Sigmoid colon (tissue), 6 donors: ENCODE measurements at regions not wholly inside any gene's neighbourhood (a gene's known extent, or its start where the extent isn't known, plus 50 kb on each side); places are given as distances from the start of the nearest gene placed in this dataset.

Source experiments
- DNase-seq: peaks from one replicate; pipeline ENCODE4 v3.0.0-alpha.2; 2019
- H3K27ac ChIP-seq, 4 donors: fragments of 200-600 bp; sonication (generic); one replicate each; pipeline ENCODE4 v1.5.1; 2016 to 2019; ENCODE audit warnings: mild to moderate bottlenecking in 1 of 4
- H3K27me3 ChIP-seq, 3 donors: fragments of 200-600 bp; sonication (generic); one replicate each; pipeline ENCODE4 v1.5.1; 2019; ENCODE audit warnings: mild to moderate bottlenecking in 1 of 3
- H3K36me3 ChIP-seq, 4 donors: fragments of 200-600 bp; sonication (generic); one replicate each; pipeline ENCODE4 v1.5.1; 2016 to 2019
- H3K4me1 ChIP-seq, 4 donors: fragments of 200-600 bp; sonication (generic); one replicate each; pipeline ENCODE4 v1.5.1; 2017 to 2019
- H3K4me3 ChIP-seq, 4 donors: fragments of 200-600 bp; sonication (generic); one replicate each; pipeline ENCODE4 v1.5.1; 2017 to 2019; ENCODE audit warnings: mild to moderate bottlenecking in 2 of 4, moderate library complexity in 1 of 4
- H3K9me3 ChIP-seq, 4 donors: fragments of 200-600 bp in 3 of 4; sonication (generic) in 3 of 4; one replicate each; pipeline versions ENCODE4 v1.5.1 to v1.6.1; 2013 to 2019
- EP300 ChIP-seq, 4 donors: sonication (generic); formaldehyde crosslinking; IDR thresholded peaks; one replicate each; pipeline ENCODE4 v1.6.1; 2017; ENCODE audit warnings: antibody characterized with exemption in 4 of 4
- POLR2A ChIP-seq, 2 donors: fragments of 450-650 bp; IDR thresholded peaks; one replicate each; pipeline ENCODE4 v1.6.1; 2016; ENCODE audit warnings: antibody characterized with exemption in 2 of 2, mild to moderate bottlenecking in 2 of 2, moderate library complexity in 2 of 2
- POLR2AphosphoS5 ChIP-seq, 4 donors: sonication (generic); formaldehyde crosslinking; IDR thresholded peaks; one replicate each; pipeline ENCODE4 v1.6.1; 2017; ENCODE audit warnings: antibody characterized with exemption in 4 of 4
- WGBS, 2 donors: extraction: QIAGEN DNeasy Blood & Tissue Kit; methylation state at CpG; one replicate each; pipeline ENCODE4 v1.1.7; 2013; 5-methylcytosine and 5-hydroxymethylcytosine counted together
- intact Hi-C: fragments of 100-400 bp; cut with DNase I; formaldehyde crosslinking; loops from one replicate; pipeline ENCODE4 v1.15.1; 2023
- TF ChIP-seq, protein P1 (sequence below), 4 experiments: fragments of 450-650 bp in 3 of 4; fragments of 200-600 bp in 1 of 4; IDR thresholded peaks; one replicate each; pipeline ENCODE4 v1.5.1; 2016 to 2019; ENCODE audit warnings: antibody characterized with exemption in 4 of 4, mild to moderate bottlenecking in 3 of 4, moderate library complexity in 2 of 4
- donor health status: healthy with polysubstance abuse.
- donor health status: healthy.

DNA sequence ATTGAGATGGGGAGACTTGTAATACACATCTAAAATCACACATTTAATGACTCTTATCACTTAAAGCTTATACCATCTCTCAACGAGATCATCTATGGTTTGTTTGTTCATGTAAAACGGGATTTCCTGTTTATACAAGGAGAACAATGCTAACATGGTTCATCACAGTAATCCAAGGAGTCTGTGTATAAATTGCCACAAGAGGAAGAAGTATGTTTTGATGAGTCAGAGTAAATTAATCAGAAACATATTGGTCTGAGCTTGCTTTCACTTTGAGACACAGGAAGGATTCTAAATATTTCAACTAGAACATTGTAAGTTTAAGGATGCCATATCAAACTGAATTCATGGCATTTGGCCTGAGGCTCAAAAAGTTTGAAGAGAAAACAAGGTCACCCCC is 594.1 kb downstream of the GLUD2 start:
- WGBS, 2 donors, result 3 to 44% methylated on average over 2 of the region's 2 CpGs
- intact Hi-C loops, result no loop called here
- H3K27ac ChIP-seq, result no peak overlapping the region
- H3K9me3 ChIP-seq, result no peaks in the 10 kb centered on the region
- TF ChIP-seq POLR2A (IDR thresholded peaks at IDR 0.05) (no peak), POLR2AphosphoS5 (IDR thresholded peaks at IDR 0.05) (no peak), EP300 (IDR thresholded peaks at IDR 0.05) (no peak)
- TF ChIP-seq, protein P1, sequence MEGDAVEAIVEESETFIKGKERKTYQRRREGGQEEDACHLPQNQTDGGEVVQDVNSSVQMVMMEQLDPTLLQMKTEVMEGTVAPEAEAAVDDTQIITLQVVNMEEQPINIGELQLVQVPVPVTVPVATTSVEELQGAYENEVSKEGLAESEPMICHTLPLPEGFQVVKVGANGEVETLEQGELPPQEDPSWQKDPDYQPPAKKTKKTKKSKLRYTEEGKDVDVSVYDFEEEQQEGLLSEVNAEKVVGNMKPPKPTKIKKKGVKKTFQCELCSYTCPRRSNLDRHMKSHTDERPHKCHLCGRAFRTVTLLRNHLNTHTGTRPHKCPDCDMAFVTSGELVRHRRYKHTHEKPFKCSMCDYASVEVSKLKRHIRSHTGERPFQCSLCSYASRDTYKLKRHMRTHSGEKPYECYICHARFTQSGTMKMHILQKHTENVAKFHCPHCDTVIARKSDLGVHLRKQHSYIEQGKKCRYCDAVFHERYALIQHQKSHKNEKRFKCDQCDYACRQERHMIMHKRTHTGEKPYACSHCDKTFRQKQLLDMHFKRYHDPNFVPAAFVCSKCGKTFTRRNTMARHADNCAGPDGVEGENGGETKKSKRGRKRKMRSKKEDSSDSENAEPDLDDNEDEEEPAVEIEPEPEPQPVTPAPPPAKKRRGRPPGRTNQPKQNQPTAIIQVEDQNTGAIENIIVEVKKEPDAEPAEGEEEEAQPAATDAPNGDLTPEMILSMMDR (IDR thresholded peaks at IDR 0.05), result no peak
- no peak overlapping the region for H3K4me3 ChIP-seq
- no peaks in the 10 kb centered on the region for H3K27me3 ChIP-seq
- H3K4me1 ChIP-seq, result no peaks in the 10 kb centered on the region
- no peak for DNase-seq
- no peaks in the 10 kb centered on the region for H3K36me3 ChIP-seq

DNA sequence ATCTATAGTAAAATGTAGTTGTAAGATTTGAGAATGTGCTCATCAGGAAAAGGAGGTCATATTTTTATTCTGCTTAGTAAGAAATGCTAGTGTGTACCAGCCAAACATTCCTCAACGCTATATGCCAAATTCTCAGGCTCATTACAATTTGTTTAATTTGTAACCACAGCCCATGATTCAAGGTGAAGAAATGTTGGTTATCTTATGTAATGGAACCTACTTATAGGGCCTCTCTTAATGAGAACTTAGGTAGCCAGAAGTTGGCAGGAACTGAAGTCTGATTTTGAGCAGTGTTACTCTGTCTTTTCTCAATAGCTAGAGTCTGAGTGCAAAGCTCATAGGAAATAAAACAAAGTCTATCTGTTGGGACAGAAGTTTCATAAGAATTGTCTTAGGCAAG is 595.0 kb downstream of the GLUD2 start:
- H3K9me3 ChIP-seq, result no peaks in the 10 kb centered on the region
- intact Hi-C loops, result no loop called here
- 77 to 79% methylated on average over 1 of the region's 1 CpG for WGBS, 2 donors
- H3K36me3 ChIP-seq, result no peaks in the 10 kb centered on the region
- no peaks in the 10 kb centered on the region for H3K27me3 ChIP-seq
- H3K4me1 ChIP-seq, result no peaks in the 10 kb centered on the region
- H3K27ac ChIP-seq, result no peak overlapping the region
- DNase-seq, result no peak
- TF ChIP-seq, protein P1 (IDR thresholded peaks at IDR 0.05), result no peak
- no peak for TF ChIP-seq POLR2A (IDR thresholded peaks at IDR 0.05)
- no peak for TF ChIP-seq POLR2AphosphoS5 (IDR thresholded peaks at IDR 0.05)
- TF ChIP-seq EP300 (IDR thresholded peaks at IDR 0.05), result no peak
- no peak overlapping the region for H3K4me3 ChIP-seq

DNA sequence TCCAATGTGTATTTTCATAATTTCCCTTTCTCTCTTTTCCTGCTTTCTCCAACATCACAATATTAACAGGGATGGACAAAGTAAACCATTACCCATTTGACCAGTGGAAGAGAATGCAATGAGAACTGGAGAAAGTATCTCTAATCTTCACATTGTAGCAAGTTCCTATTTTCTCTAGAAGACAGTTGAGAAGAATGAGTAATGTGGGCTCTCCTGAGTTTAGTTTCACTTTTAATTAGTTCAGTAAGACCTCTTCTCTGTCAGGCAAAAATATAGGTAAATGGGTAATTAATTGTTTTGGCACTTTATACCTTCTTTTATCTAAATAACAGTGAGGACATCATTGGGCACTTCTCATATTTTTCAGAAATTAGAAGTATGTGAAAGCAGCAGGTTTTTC is 602.0 kb downstream of the GLUD2 start:
- Histone ChIP-seq H3K27ac (no peak overlapping the region), H3K27me3 (no peaks in the 10 kb centered on the region), H3K9me3 (no peaks in the 10 kb centered on the region), H3K4me3 (no peak overlapping the region), H3K36me3 (no peaks in the 10 kb centered on the region), H3K4me1 (no peaks in the 10 kb centered on the region)
- DNase-seq, result no peak
- TF ChIP-seq, protein P1 (IDR thresholded peaks at IDR 0.05), result no peak
- TF ChIP-seq POLR2A (IDR thresholded peaks at IDR 0.05) (no peak), EP300 (IDR thresholded peaks at IDR 0.05) (no peak), POLR2AphosphoS5 (IDR thresholded peaks at IDR 0.05) (no peak)
- intact Hi-C loops, result no loop called here

DNA sequence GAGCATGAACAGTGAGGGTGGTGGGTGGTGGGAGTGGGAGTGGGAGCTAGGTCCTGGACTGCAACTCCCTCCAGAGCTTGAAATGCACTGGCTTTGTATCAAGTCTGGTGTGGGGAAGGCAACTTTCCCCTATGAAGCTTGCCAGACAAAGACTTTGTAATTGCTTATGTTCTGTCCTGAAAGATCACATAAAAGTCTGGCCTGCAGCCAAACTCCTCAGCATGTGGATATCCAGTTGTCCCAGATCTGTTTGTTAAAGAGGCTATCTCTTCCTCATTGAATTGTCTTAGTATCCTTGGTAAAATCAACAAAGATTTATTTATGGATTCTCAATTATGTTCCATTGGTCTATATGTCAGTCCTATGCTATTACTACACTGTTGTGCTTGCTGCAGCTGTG is 607.9 kb downstream of the GLUD2 start:
- H3K36me3 ChIP-seq, result no peaks in the 10 kb centered on the region
- intact Hi-C loops, result no loop called here
- H3K4me1 ChIP-seq, result no peaks in the 10 kb centered on the region
- no peak overlapping the region for H3K27ac ChIP-seq
- DNase-seq, result no peak
- no peaks in the 10 kb centered on the region for H3K27me3 ChIP-seq
- TF ChIP-seq, protein P1 (IDR thresholded peaks at IDR 0.05), result no peak
- TF ChIP-seq EP300 (IDR thresholded peaks at IDR 0.05) (no peak), POLR2A (IDR thresholded peaks at IDR 0.05) (no peak), POLR2AphosphoS5 (IDR thresholded peaks at IDR 0.05) (no peak)
- no peak overlapping the region for H3K4me3 ChIP-seq
- H3K9me3 ChIP-seq, result no peaks in the 10 kb centered on the region

DNA sequence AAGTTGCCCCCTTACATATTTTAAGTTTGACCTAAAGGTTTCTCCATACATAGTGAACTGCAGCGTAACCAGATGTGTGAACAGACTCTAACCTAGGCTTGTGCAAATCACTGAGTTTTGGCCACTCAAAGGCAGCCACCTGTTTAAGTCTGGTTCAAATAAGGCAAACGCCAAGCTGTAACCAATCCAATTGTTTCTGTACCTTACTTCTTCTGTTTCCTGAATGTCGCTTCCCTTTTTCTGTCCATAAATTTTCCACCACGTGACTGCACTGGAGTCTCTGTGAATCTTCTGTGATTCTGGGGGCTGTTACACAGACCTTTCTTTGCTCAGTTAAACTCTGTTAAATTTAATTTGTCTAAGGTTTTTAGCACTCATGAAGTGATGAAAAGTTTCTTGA is 618.8 kb downstream of the GLUD2 start:
- no peaks in the 10 kb centered on the region for H3K27me3 ChIP-seq
- DNase-seq, result no peak
- WGBS, 2 donors, result 40 to 70% methylated on average over 4 of the region's 4 CpGs
- TF ChIP-seq POLR2A (IDR thresholded peaks at IDR 0.05), result no peak
- intact Hi-C loops, result no loop called here
- H3K36me3 ChIP-seq, result no peaks in the 10 kb centered on the region
- no peak overlapping the region for H3K4me3 ChIP-seq
- no peaks in the 10 kb centered on the region for H3K9me3 ChIP-seq
- no peaks in the 10 kb centered on the region for H3K4me1 ChIP-seq
- no peak overlapping the region for H3K27ac ChIP-seq
